ENCODE measurements at regions not wholly inside any gene's neighbourhood (a gene's known extent, or its start where the extent isn't known, plus 50 kb on each side); places are given as distances from the start of the nearest gene placed in this dataset.

DNA sequence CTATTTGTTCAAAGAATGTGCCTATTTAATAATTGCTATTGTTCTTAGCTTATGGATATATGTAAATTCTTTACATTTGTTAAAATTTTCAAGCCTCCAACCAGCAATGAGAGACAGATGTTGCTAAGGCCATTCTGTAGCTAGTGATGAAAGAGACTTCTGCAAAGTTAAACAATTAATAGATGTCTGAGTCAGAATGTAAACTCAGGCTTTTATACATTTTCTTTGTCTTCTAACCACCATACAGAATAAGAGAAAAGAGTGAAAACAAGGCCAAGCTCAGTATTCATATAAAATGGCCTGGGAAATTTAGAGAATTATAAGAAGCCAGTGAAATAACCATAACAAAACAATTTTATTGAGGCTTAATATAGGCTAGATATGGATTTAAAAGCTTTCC lies 1102.3 kb upstream of the SEL1L start:
- H3K4me3 ChIP-seq (ENCODE audit: low read length) = no peak overlapping the region
- H3K4me2 ChIP-seq (ENCODE audit: low read length) = no peak overlapping the region
- no peaks in the 10 kb centered on the region for H3K36me3 ChIP-seq (ENCODE audit: insufficient read depth, low read length)
- no peak for TF ChIP-seq SMC3 (conservative IDR thresholded peaks at IDR 0.05; ENCODE audit: poor library complexity)
- TF ChIP-seq POLR2AphosphoS5 (IDR thresholded peaks at IDR 0.05) = no peak
- TF ChIP-seq, protein P1, sequence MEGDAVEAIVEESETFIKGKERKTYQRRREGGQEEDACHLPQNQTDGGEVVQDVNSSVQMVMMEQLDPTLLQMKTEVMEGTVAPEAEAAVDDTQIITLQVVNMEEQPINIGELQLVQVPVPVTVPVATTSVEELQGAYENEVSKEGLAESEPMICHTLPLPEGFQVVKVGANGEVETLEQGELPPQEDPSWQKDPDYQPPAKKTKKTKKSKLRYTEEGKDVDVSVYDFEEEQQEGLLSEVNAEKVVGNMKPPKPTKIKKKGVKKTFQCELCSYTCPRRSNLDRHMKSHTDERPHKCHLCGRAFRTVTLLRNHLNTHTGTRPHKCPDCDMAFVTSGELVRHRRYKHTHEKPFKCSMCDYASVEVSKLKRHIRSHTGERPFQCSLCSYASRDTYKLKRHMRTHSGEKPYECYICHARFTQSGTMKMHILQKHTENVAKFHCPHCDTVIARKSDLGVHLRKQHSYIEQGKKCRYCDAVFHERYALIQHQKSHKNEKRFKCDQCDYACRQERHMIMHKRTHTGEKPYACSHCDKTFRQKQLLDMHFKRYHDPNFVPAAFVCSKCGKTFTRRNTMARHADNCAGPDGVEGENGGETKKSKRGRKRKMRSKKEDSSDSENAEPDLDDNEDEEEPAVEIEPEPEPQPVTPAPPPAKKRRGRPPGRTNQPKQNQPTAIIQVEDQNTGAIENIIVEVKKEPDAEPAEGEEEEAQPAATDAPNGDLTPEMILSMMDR (IDR thresholded peaks at IDR 0.05; ENCODE audit: poor library complexity, severe bottlenecking) = no peak
- TF ChIP-seq TAF1 (IDR thresholded peaks at IDR 0.05; ENCODE audit: low read depth) = no peak
- TF ChIP-seq, protein P2, sequence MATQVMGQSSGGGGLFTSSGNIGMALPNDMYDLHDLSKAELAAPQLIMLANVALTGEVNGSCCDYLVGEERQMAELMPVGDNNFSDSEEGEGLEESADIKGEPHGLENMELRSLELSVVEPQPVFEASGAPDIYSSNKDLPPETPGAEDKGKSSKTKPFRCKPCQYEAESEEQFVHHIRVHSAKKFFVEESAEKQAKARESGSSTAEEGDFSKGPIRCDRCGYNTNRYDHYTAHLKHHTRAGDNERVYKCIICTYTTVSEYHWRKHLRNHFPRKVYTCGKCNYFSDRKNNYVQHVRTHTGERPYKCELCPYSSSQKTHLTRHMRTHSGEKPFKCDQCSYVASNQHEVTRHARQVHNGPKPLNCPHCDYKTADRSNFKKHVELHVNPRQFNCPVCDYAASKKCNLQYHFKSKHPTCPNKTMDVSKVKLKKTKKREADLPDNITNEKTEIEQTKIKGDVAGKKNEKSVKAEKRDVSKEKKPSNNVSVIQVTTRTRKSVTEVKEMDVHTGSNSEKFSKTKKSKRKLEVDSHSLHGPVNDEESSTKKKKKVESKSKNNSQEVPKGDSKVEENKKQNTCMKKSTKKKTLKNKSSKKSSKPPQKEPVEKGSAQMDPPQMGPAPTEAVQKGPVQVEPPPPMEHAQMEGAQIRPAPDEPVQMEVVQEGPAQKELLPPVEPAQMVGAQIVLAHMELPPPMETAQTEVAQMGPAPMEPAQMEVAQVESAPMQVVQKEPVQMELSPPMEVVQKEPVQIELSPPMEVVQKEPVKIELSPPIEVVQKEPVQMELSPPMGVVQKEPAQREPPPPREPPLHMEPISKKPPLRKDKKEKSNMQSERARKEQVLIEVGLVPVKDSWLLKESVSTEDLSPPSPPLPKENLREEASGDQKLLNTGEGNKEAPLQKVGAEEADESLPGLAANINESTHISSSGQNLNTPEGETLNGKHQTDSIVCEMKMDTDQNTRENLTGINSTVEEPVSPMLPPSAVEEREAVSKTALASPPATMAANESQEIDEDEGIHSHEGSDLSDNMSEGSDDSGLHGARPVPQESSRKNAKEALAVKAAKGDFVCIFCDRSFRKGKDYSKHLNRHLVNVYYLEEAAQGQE (IDR thresholded peaks at IDR 0.05; ENCODE audit: borderline replicate concordance) = no peak
- TF ChIP-seq RAD21 (conservative IDR thresholded peaks at IDR 0.05) = no peak
- no peak for TF ChIP-seq MXI1 (conservative IDR thresholded peaks at IDR 0.05; ENCODE audit: poor library complexity, severe bottlenecking)
- no peak for TF ChIP-seq EP300 (conservative IDR thresholded peaks at IDR 0.05; ENCODE audit: poor library complexity, severe bottlenecking)
- TF ChIP-seq EZH2 (IDR thresholded peaks at IDR 0.05; ENCODE audit: borderline replicate concordance, insufficient read depth, low read length, poor library complexity, severe bottlenecking) = no peak
- no peaks in the 10 kb centered on the region for H3F3A ChIP-seq (ENCODE audit: insufficient read depth, low read length, poor library complexity, severe bottlenecking)
- H3K27me3 ChIP-seq (ENCODE audit: insufficient read depth, low read depth, low read length) = no peaks in the 10 kb centered on the region
- H3K9me3 ChIP-seq (ENCODE audit: low read length) = no peaks in the 10 kb centered on the region
- no peaks in the 10 kb centered on the region for H3K9me2 ChIP-seq (ENCODE audit: insufficient read depth, low read length)
- no peak overlapping the region for H3K9ac ChIP-seq (ENCODE audit: low read length)
- H2AFZ ChIP-seq (ENCODE audit: low read depth, low read length) = no peak overlapping the region
- no peaks in the 10 kb centered on the region for H4K20me1 ChIP-seq (ENCODE audit: insufficient read depth)
- no peak overlapping the region for H3K27ac ChIP-seq (ENCODE audit: low read length)
- H3K79me2 ChIP-seq (replicated peaks; ENCODE audit: insufficient read depth, low read length) = no peaks in the 10 kb centered on the region

DNA sequence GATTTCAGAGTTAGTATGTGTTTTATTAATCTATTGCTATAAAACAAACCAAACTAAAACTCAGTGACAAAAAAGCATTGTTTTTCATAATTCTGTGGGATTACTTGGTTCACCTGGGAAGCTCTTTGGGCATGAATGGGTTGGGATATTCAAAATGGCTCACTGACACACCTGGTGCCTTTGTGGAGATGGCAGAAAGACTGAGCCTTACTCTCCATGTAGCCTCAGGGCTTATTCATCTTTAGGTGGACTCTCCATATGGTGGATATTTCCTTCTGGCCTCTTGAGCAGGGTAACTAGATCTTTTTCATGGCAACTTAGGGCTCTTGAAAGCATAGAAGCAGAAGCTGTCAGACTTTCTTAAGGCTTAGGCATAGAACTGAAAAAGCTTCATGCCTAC lies 1102.8 kb upstream of the SEL1L start:
- H3K27ac ChIP-seq (ENCODE audit: low read length) = no peak overlapping the region
- H3K4me3 ChIP-seq (ENCODE audit: low read length) = no peak overlapping the region
- no peaks in the 10 kb centered on the region for H3K36me3 ChIP-seq (ENCODE audit: insufficient read depth, low read length)
- no peak overlapping the region for H3K9ac ChIP-seq (ENCODE audit: low read length)
- H2AFZ ChIP-seq (ENCODE audit: low read depth, low read length) = no peak overlapping the region
- no peaks in the 10 kb centered on the region for H3K9me3 ChIP-seq (ENCODE audit: low read length)
- no peaks in the 10 kb centered on the region for H3K9me2 ChIP-seq (ENCODE audit: insufficient read depth, low read length)
- H3F3A ChIP-seq (ENCODE audit: insufficient read depth, low read length, poor library complexity, severe bottlenecking) = no peaks in the 10 kb centered on the region
- no peaks in the 10 kb centered on the region for H3K79me2 ChIP-seq (replicated peaks; ENCODE audit: insufficient read depth, low read length)
- H3K4me2 ChIP-seq (ENCODE audit: low read length) = no peak overlapping the region
- TF ChIP-seq MXI1 (conservative IDR thresholded peaks at IDR 0.05; ENCODE audit: poor library complexity, severe bottlenecking) (no peak), EZH2 (IDR thresholded peaks at IDR 0.05; ENCODE audit: borderline replicate concordance, insufficient read depth, low read length, poor library complexity, severe bottlenecking) (no peak), SMC3 (conservative IDR thresholded peaks at IDR 0.05; ENCODE audit: poor library complexity) (no peak), TAF1 (IDR thresholded peaks at IDR 0.05; ENCODE audit: low read depth) (no peak), EP300 (conservative IDR thresholded peaks at IDR 0.05; ENCODE audit: poor library complexity, severe bottlenecking) (no peak), RAD21 (conservative IDR thresholded peaks at IDR 0.05) (no peak), POLR2AphosphoS5 (IDR thresholded peaks at IDR 0.05) (no peak)
- TF ChIP-seq, protein P1 (IDR thresholded peaks at IDR 0.05; ENCODE audit: poor library complexity, severe bottlenecking) = no peak
- TF ChIP-seq, protein P2 (IDR thresholded peaks at IDR 0.05; ENCODE audit: borderline replicate concordance) = no peak
- H4K20me1 ChIP-seq (ENCODE audit: insufficient read depth) = no peaks in the 10 kb centered on the region
- no peaks in the 10 kb centered on the region for H3K27me3 ChIP-seq (ENCODE audit: insufficient read depth, low read depth, low read length)
